ENCODE measurements at regions not wholly inside any gene's neighbourhood (a gene's known extent, or its start where the extent isn't known, plus 50 kb on each side); places are given as distances from the start of the nearest gene placed in this dataset.

- TF ChIP-seq CTCF (conservative IDR thresholded peaks at IDR 0.05; ENCODE audit: low read depth, low read length) = no peak
- no peak for DNase-seq (ENCODE audit: low read depth)
- H3K4me3 ChIP-seq (ENCODE audit: low read depth, low read length) = no peak overlapping the region
Measured at GRCh38 chr3:159770998-159771397, 217.6 kb upstream of the IL12A start.

DNA sequence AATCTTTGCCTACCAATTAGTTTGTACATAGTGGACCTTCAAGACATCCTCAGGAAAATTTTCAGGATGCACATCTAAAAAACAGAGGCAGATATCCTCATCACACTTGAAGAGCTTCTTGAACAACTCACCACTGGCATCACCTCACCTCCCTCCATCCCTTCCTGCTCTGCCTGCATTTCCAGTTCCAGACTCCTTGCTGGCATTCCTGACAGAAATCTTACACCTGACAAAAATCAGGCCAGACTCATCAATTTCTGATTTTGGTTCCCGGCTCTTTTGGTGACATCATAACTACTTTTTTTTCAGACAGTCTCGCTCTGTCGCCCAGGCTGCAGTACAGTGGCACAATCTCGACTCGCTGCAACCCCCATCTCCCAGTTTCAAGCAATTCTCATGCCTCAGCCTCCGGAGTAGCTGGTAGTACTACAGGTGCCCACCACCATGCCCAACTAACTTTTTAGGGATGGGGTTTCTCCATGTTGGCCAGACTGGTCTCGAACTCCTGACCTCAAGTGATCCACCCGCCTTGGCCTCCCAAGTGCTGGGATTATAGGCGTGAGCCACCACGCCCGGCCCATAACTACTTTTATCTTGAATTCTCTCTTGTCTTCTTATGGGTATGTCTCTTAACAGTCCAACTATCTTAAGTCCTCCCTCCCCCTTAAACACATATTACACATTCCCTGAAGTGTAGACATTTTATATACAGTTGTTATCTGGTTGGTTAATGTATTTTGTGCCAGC, 216.6 kb upstream of the IL12A start:
- no peak for TF ChIP-seq CTCF (conservative IDR thresholded peaks at IDR 0.05; ENCODE audit: low read depth, low read length)
- DNase-seq (ENCODE audit: low read depth) = no peak
- no peak overlapping the region for H3K4me3 ChIP-seq (ENCODE audit: low read depth, low read length)

DNA sequence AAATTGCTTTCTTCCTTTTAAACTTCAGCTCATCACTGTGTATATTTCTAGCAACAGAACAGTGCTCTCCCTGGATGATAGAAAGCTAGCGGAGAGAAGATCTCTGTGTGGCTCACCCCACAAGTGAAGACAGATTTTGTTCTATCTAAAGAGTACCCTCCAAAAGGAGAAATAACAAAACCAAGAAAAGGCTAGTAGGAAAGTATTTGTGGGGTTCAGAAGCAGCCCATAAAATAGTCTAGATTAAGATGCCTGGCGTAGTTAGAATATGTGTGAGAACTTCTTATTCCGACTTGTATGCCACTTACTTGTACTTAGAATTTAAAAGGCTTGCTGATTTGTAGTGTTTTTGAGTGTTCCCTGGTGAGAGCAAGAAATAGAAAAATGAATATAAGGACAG, 214.9 kb upstream of the IL12A start:
- DNase-seq (ENCODE audit: low read depth) = no peak
- TF ChIP-seq CTCF (conservative IDR thresholded peaks at IDR 0.05; ENCODE audit: low read depth, low read length) = no peak
- H3K4me3 ChIP-seq (ENCODE audit: low read depth, low read length) = no peak overlapping the region

DNA sequence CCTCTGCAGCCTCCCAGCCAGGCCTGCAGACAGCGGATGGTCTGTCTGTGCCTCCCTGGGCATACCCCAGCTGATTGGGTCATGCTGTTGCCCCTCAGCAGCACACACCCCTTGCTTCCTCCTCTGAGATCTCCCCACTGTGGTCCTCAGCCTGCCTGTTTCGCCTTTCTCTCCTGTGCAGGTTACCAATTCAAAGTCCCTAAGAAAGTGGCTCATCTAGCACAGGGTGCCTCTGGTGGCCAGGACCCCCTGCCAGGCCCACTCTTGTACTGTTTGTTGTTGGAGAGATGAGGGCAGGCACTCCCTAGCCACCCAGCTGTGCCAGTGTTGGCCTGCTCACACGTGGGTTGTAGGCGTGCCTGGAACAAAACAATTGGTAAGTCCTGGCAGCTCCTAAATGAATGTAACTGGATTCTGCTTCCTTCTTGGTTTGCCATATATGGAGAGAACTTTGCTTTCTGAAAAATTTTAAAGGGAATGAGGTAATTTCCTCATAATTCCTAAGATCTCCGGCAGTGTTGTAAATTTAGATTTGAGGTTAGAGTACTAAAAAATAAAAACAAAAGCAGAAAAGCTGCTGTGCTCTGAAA, 213.2 kb upstream of the IL12A start:
- DNase-seq (ENCODE audit: low read depth) = no peak
- no peak for TF ChIP-seq CTCF (conservative IDR thresholded peaks at IDR 0.05; ENCODE audit: low read depth, low read length)
- H3K4me3 ChIP-seq (ENCODE audit: low read depth, low read length) = no peak overlapping the region

DNA sequence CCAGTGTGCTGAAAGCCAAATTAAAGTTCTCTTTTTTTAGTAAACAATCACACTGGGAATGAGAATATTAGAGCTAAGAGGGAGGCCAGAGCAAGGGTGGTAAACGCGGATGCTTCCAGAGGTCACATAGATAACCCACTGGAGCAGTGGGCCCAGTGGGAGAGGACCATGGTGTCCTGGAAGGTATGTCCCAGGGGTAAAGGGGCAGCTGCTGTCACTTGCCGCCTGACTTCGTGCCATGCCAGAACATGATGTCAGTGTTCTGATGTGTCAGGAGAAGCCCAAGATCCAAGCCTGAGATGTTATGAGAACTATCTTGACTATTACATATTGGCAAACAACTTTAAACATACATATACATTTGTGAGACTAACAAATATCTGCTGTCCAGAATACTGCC, 211.9 kb upstream of the IL12A start:
- DNase-seq (ENCODE audit: low read depth) = no peak
- H3K4me3 ChIP-seq (ENCODE audit: low read depth, low read length) = no peak overlapping the region
- TF ChIP-seq CTCF (conservative IDR thresholded peaks at IDR 0.05; ENCODE audit: low read depth, low read length) = no peak

GRCh38 chr3:159779883-159780282, 208.8 kb upstream of the IL12A start:
- TF ChIP-seq CTCF (conservative IDR thresholded peaks at IDR 0.05; ENCODE audit: low read depth, low read length) = no peak
- H3K4me3 ChIP-seq (ENCODE audit: low read depth, low read length) = no peak overlapping the region
- DNase-seq (ENCODE audit: low read depth) = no peak

DNA sequence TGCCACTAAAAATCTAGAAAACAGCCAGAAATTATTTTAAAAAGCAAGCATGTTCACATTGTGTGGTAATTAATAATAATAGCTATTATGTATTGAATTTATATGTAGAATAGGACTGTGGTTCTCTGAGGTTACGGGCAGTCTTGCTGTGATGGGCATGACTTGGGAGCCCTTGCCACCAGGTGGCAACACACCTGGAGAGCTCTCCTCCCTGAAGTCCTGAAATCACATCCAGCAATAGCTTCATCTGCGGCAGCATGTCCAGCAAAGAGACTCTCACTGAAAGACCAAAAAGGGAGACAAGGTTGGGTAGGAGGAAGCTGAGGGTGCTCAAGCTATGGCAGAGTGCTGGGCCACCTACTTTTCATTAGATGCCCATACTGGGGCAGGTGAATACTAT, 206.8 kb upstream of the IL12A start:
- no peak for DNase-seq (ENCODE audit: low read depth)
- no peak overlapping the region for H3K4me3 ChIP-seq (ENCODE audit: low read depth, low read length)
- TF ChIP-seq CTCF (conservative IDR thresholded peaks at IDR 0.05; ENCODE audit: low read depth, low read length) = peak; percentile 37
